ENCODE measurements at regions not wholly inside any gene's neighbourhood (a gene's known extent, or its start where the extent isn't known, plus 50 kb on each side); places are given as distances from the start of the nearest gene placed in this dataset.

GRCh38 chr11:116505298-116506262 is 267.2 kb downstream of the BUD13 start:
- no peak for DNase-seq (ENCODE audit: low read depth in 2 of 2)

GRCh38 chr11:116504541-116505297 is 268.1 kb downstream of the BUD13 start:
- no peak for DNase-seq (ENCODE audit: low read depth in 2 of 2)

- no peak for DNase-seq (ENCODE audit: low read depth in 2 of 2)
Observed at GRCh38 chr11:116503216-116504160, 269.3 kb downstream of the BUD13 start.

- no peak for DNase-seq (ENCODE audit: low read depth in 2 of 2)
Observed at GRCh38 chr11:116502641-116503061, 270.1 kb downstream of the BUD13 start.

GRCh38 chr11:116501728-116502127 is 271.1 kb downstream of the BUD13 start:
- no peak for DNase-seq (ENCODE audit: low read depth in 2 of 2)

- no peak for DNase-seq (ENCODE audit: low read depth in 2 of 2)
Observed at GRCh38 chr11:116500947-116501602, 271.7 kb downstream of the BUD13 start.

- DNase-seq (ENCODE audit: low read depth in 2 of 2) = no peak
Observed at GRCh38 chr11:116500026-116500946, 272.5 kb downstream of the BUD13 start.

GRCh38 chr11:116499396-116500003 is 273.3 kb downstream of the BUD13 start:
- peak in 1 of 2 donors; percentile 15 for DNase-seq (ENCODE audit: low read depth in 2 of 2)

GRCh38 chr11:116498161-116498560 is 274.6 kb downstream of the BUD13 start:
- DNase-seq (ENCODE audit: low read depth in 2 of 2) = no peak

- DNase-seq (ENCODE audit: low read depth in 2 of 2) = no peak
Observed at GRCh38 chr11:116492600-116492999, 280.2 kb downstream of the BUD13 start.

GRCh38 chr11:116488836-116489389 is 283.9 kb downstream of the BUD13 start:
- no peak for DNase-seq (ENCODE audit: low read depth in 2 of 2)

- no peak for DNase-seq (ENCODE audit: low read depth in 2 of 2)
Observed at GRCh38 chr11:116485425-116485824, 287.4 kb downstream of the BUD13 start.

- DNase-seq (ENCODE audit: low read depth in 2 of 2) = no peak
Observed at GRCh38 chr11:116482716-116483115, 290.1 kb downstream of the BUD13 start.

GRCh38 chr11:116481126-116481675 is 291.6 kb downstream of the BUD13 start:
- no peak for DNase-seq (ENCODE audit: low read depth in 2 of 2)

- DNase-seq (ENCODE audit: low read depth in 2 of 2) = no peak
Observed at GRCh38 chr11:116478669-116479668, 293.8 kb downstream of the BUD13 start.

GRCh38 chr11:116478205-116478604 is 294.6 kb downstream of the BUD13 start:
- no peak for DNase-seq (ENCODE audit: low read depth in 2 of 2)

- no peak for DNase-seq (ENCODE audit: low read depth in 2 of 2)
Observed at GRCh38 chr11:116473790-116474346, 298.9 kb downstream of the BUD13 start.

Data from stimulated activated CD4-positive, alpha-beta T cell treated with anti-CD3 and anti-CD28 coated beads, Interleukin-1b, Interleukin-23, amount 100 ng/mL, for 4 hours (primary cell).